ELF-1 (cell line): ENCODE measurements at regions not wholly inside any gene's neighbourhood (a gene's known extent, or its start where the extent isn't known, plus 50 kb on each side); places are given as distances from the start of the nearest gene placed in this dataset.

Experiments
- DNase-seq: peaks from one replicate; pipeline ENCODE4 v3.0.0-alpha.2; 2016; ENCODE audit warnings: low read depth, low spot score

GRCh38 chr3:188036375-188037194 lies 117.4 kb upstream of the LPP start:
- DNase-seq, result no peak

GRCh38 chr3:188037195-188037718 lies 116.7 kb upstream of the LPP start:
- peak; percentile 71 for DNase-seq

GRCh38 chr3:188037965-188038581 lies 115.9 kb upstream of the LPP start:
- DNase-seq, result no peak

GRCh38 chr3:188041193-188041592 lies 112.8 kb upstream of the LPP start:
- no peak for DNase-seq

GRCh38 chr3:188041895-188042294 lies 112.1 kb upstream of the LPP start:
- DNase-seq, result peak; percentile 32

GRCh38 chr3:188042466-188042865 lies 111.5 kb upstream of the LPP start:
- no peak for DNase-seq

- DNase-seq, result no peak
Measured at GRCh38 chr3:188043891-188044290, 110.1 kb upstream of the LPP start.

- no peak for DNase-seq
Measured at GRCh38 chr3:188046561-188047211, 107.3 kb upstream of the LPP start.

- no peak for DNase-seq
Measured at GRCh38 chr3:188047536-188047935, 106.4 kb upstream of the LPP start.

GRCh38 chr3:188049606-188050530 lies 104.1 kb upstream of the LPP start:
- no peak for DNase-seq

GRCh38 chr3:188051801-188052168 lies 102.2 kb upstream of the LPP start:
- DNase-seq, result peak; percentile 22

- DNase-seq, result peak; percentile 89
Measured at GRCh38 chr3:188052169-188053035, 101.6 kb upstream of the LPP start.

GRCh38 chr3:188053036-188053340 lies 101.0 kb upstream of the LPP start:
- no peak for DNase-seq

- no peak for DNase-seq
Measured at GRCh38 chr3:188053710-188054380, 100.1 kb upstream of the LPP start.

- no peak for DNase-seq
Measured at GRCh38 chr3:188054541-188054940, 99.4 kb upstream of the LPP start.

GRCh38 chr3:188055388-188055787 lies 98.6 kb upstream of the LPP start:
- no peak for DNase-seq

GRCh38 chr3:188057124-188057523 lies 96.8 kb upstream of the LPP start:
- no peak for DNase-seq

GRCh38 chr3:188058569-188059184 lies 95.3 kb upstream of the LPP start:
- DNase-seq, result no peak

- DNase-seq, result no peak
Measured at GRCh38 chr3:188059351-188059750, 94.6 kb upstream of the LPP start.
